ENCODE measurements at regions not wholly inside any gene's neighbourhood (a gene's known extent, or its start where the extent isn't known, plus 50 kb on each side); places are given as distances from the start of the nearest gene placed in this dataset.

GRCh38 chr17:6269478-6269877 lies 165.4 kb downstream of the AIPL1 start:
- TF ChIP-seq CTCF (IDR thresholded peaks at IDR 0.05 in 2 of 3, conservative IDR thresholded peaks at IDR 0.05 in 1 of 3; ENCODE audit: insufficient read depth in 2 of 3, low read depth in 1 of 3, low read length in 3 of 3): no peak
- TF ChIP-seq, protein P1, sequence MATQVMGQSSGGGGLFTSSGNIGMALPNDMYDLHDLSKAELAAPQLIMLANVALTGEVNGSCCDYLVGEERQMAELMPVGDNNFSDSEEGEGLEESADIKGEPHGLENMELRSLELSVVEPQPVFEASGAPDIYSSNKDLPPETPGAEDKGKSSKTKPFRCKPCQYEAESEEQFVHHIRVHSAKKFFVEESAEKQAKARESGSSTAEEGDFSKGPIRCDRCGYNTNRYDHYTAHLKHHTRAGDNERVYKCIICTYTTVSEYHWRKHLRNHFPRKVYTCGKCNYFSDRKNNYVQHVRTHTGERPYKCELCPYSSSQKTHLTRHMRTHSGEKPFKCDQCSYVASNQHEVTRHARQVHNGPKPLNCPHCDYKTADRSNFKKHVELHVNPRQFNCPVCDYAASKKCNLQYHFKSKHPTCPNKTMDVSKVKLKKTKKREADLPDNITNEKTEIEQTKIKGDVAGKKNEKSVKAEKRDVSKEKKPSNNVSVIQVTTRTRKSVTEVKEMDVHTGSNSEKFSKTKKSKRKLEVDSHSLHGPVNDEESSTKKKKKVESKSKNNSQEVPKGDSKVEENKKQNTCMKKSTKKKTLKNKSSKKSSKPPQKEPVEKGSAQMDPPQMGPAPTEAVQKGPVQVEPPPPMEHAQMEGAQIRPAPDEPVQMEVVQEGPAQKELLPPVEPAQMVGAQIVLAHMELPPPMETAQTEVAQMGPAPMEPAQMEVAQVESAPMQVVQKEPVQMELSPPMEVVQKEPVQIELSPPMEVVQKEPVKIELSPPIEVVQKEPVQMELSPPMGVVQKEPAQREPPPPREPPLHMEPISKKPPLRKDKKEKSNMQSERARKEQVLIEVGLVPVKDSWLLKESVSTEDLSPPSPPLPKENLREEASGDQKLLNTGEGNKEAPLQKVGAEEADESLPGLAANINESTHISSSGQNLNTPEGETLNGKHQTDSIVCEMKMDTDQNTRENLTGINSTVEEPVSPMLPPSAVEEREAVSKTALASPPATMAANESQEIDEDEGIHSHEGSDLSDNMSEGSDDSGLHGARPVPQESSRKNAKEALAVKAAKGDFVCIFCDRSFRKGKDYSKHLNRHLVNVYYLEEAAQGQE (IDR thresholded peaks at IDR 0.05; ENCODE audit: borderline replicate concordance): peak; percentile 97
- TF ChIP-seq, protein P1 (CRISPR knock-in tag; IDR thresholded peaks at IDR 0.05; ENCODE audit: low read depth): peak; percentile 91
- no peak for TF ChIP-seq EZH2 (IDR thresholded peaks at IDR 0.05; ENCODE audit: borderline replicate concordance, low read depth, low read length)
- TF ChIP-seq, protein P2, sequence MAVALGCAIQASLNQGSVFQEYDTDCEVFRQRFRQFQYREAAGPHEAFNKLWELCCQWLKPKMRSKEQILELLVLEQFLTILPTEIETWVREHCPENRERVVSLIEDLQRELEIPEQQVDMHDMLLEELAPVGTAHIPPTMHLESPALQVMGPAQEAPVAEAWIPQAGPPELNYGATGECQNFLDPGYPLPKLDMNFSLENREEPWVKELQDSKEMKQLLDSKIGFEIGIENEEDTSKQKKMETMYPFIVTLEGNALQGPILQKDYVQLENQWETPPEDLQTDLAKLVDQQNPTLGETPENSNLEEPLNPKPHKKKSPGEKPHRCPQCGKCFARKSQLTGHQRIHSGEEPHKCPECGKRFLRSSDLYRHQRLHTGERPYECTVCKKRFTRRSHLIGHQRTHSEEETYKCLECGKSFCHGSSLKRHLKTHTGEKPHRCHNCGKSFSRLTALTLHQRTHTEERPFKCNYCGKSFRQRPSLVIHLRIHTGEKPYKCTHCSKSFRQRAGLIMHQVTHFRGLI (CRISPR knock-in tag; IDR thresholded peaks at IDR 0.05): no peak
- TF ChIP-seq CREM (IDR thresholded peaks at IDR 0.05; ENCODE audit: low read depth): no peak
- no peak for TF ChIP-seq IFI16 (CRISPR knock-in tag; IDR thresholded peaks at IDR 0.05)
- TF ChIP-seq YY1 (IDR thresholded peaks at IDR 0.05; ENCODE audit: borderline replicate concordance in 1 of 3, control insufficient read depth in 1 of 3, extremely low read depth in 1 of 3, insufficient read depth in 3 of 3, insufficient read length in 1 of 3, insufficient replicate concordance in 2 of 3, low read depth in 1 of 3, low read length in 2 of 3): no peak
- TF ChIP-seq, protein P3, sequence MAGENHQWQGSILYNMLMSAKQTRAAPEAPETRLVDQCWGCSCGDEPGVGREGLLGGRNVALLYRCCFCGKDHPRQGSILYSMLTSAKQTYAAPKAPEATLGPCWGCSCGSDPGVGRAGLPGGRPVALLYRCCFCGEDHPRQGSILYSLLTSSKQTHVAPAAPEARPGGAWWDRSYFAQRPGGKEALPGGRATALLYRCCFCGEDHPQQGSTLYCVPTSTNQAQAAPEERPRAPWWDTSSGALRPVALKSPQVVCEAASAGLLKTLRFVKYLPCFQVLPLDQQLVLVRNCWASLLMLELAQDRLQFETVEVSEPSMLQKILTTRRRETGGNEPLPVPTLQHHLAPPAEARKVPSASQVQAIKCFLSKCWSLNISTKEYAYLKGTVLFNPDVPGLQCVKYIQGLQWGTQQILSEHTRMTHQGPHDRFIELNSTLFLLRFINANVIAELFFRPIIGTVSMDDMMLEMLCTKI (IDR thresholded peaks at IDR 0.05; ENCODE audit: partially characterized antibody): no peak
- no peak for TF ChIP-seq ETV6 (IDR thresholded peaks at IDR 0.05; ENCODE audit: borderline replicate concordance in 1 of 2, low read depth in 2 of 2, low read length in 1 of 2)
- TF ChIP-seq ETV6 (CRISPR knock-in tag; IDR thresholded peaks at IDR 0.05; ENCODE audit: borderline replicate concordance): no peak

Measured in K562 (cell line).